GM03348 (cell line): ENCODE measurements at regions not wholly inside any gene's neighbourhood (a gene's known extent, or its start where the extent isn't known, plus 50 kb on each side); places are given as distances from the start of the nearest gene placed in this dataset.
"Not testable (repeated sequence)": the region's sequence is repeated elsewhere in the genome, so short reads cannot be mapped to it uniquely, and the experiment has no call there.

Source experiments
- DNase-seq: peaks from one replicate; pipeline ENCODE4 v3.0.0; 2012; ENCODE audit warnings: low spot score

GRCh38 chr4:152063621-152064240, 302.9 kb upstream of the GATB start:
- peak; percentile 46 for DNase-seq

- DNase-seq: no peak
Observed at GRCh38 chr4:152062936-152063620, 302.3 kb upstream of the GATB start.

GRCh38 chr4:152054731-152055130, 293.9 kb upstream of the GATB start:
- DNase-seq: no peak

GRCh38 chr4:152052451-152053057, 291.7 kb upstream of the GATB start:
- peak; percentile 24 for DNase-seq

GRCh38 chr4:152051332-152051731, 290.5 kb upstream of the GATB start:
- DNase-seq: not testable (repeated sequence)

- DNase-seq: no peak
Observed at GRCh38 chr4:152050106-152050505, 289.3 kb upstream of the GATB start.

- DNase-seq: no peak
Observed at GRCh38 chr4:152047451-152047850, 286.6 kb upstream of the GATB start.

- peak; percentile 49 for DNase-seq
Observed at GRCh38 chr4:152045807-152046571, 285.2 kb upstream of the GATB start.

GRCh38 chr4:152045449-152045806, 284.6 kb upstream of the GATB start:
- no peak for DNase-seq

GRCh38 chr4:152044331-152045036, 283.7 kb upstream of the GATB start:
- no peak for DNase-seq

- DNase-seq: no peak
Observed at GRCh38 chr4:152041295-152041694, 280.5 kb upstream of the GATB start.

- DNase-seq: no peak
Observed at GRCh38 chr4:152039691-152040090, 278.9 kb upstream of the GATB start.

GRCh38 chr4:152039023-152039481, 278.2 kb upstream of the GATB start:
- DNase-seq: no peak

- DNase-seq: peak; percentile 36
Observed at GRCh38 chr4:152038238-152038637, 277.4 kb upstream of the GATB start.

- no peak for DNase-seq
Observed at GRCh38 chr4:152037435-152037834, 276.6 kb upstream of the GATB start.

GRCh38 chr4:152033621-152034020, 272.8 kb upstream of the GATB start:
- no peak for DNase-seq

GRCh38 chr4:152032722-152033131, 271.9 kb upstream of the GATB start:
- DNase-seq: peak; percentile 78

GRCh38 chr4:152029631-152030030, 268.8 kb upstream of the GATB start:
- no peak for DNase-seq

- no peak for DNase-seq
Observed at GRCh38 chr4:152028131-152028530, 267.3 kb upstream of the GATB start.

GRCh38 chr4:152024881-152025280, 264.1 kb upstream of the GATB start:
- no peak for DNase-seq

- no peak for DNase-seq
Observed at GRCh38 chr4:152023674-152024073, 262.9 kb upstream of the GATB start.

- no peak for DNase-seq
Observed at GRCh38 chr4:152022543-152022942, 261.7 kb upstream of the GATB start.
